NCI-H2081 treated with DMSO at 0.1 percent for 48 hours (cell line): ENCODE measurements at regions not wholly inside any gene's neighbourhood (a gene's known extent, or its start where the extent isn't known, plus 50 kb on each side); places are given as distances from the start of the nearest gene placed in this dataset.
"Not testable (repeated sequence)": the region's sequence is repeated elsewhere in the genome, so short reads cannot be mapped to it uniquely, and the experiment has no call there.

Experiments
- DNase-seq: peaks from one replicate; lab custom pipeline; 2025; lab: John Stamatoyannopoulos, UW

DNA sequence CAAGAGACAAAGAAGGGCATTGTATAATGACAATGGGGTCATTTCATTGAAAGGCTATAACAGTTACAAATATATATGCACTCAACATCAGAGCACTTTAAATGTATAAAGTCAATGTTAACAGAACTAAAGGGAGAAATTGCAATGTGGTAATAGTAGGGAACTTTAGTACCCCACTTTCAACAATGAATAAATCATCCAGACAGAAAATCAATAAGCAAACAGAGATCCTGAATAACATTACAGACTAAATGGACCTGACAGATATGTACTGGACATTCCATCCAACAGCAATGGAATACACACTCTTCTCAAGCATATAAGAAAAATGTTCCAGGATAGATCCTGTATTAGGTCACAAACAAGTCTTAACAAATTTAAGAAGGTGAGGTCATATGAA lies 90.5 kb upstream of the ALKAL2 start:
- DNase-seq: no peak

DNA sequence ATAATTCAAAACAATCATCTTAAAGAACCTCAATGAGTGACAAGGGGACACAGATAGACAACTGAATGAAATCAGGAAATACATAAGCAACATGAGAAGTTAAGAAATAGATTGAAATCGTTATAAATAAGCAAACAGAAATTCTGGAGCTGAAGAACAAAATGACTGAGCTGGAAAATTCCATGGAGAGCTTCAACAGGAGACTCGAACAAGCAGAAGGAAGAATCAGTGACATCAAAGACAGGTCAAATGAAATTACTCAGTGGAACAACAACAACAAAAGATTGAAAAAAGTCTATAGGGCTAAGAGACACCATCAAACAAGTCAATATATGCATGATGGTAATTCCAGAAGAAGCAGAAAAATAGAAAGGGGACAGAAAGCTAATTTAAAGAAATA lies 89.5 kb upstream of the ALKAL2 start:
- DNase-seq: no peak

- DNase-seq: no peak
These were observed 88.0 kb upstream of the ALKAL2 start for GRCh38 chr2:375956-376307.

DNA sequence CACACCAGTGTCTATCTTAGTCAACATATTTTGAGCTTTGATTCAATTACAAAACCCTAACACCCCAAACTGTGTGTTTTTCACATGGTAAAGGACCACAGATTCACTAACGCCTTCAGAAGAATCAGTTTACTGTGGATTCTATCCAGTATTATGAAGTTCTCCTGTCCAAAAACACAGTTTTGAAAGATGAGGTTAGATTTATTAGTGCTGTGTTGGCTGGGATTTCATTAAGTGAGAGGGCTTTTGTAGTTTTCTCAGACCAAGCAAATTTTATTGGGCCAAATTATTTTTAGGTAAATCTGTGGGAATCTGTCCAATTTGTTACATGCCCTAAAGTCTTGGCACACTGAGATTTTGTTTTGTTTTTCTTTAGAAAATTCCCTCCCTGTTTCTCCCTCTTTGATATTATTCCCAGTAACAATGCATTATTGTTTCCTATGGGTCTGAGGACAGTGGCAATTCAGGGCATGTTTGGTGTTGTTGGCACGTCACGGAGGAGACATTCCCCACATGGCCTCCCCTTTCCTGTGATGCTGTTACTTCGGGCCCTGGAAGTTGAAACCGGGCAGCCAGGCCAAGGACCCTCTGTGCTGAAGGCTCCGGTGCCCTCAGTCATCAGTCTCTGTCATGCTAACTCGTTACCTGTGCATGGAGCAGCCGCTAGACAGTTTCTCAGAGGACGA lies 87.5 kb upstream of the ALKAL2 start:
- no peak for DNase-seq

- no peak for DNase-seq
These were observed 80.5 kb upstream of the ALKAL2 start for GRCh38 chr2:368386-368785.

DNA sequence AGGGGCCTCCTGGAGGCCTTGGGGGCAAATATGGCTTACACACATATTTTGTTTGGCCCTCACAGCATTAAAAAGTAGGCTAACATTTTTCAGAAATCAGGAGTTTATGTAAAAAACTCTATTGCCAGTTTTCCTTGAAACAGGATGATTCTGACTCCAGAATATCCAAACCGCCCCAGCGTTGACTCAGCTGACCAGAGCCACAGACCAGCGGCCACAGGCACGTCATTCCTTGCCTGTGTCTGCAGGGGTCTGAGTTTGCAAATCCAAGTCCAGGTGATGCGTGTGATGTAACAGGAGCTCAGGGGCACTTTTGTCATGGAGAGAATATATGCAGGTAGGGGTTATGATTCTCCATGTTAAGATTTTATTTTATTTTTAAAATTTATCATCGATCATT lies 79.4 kb upstream of the ALKAL2 start:
- DNase-seq: no peak

DNA sequence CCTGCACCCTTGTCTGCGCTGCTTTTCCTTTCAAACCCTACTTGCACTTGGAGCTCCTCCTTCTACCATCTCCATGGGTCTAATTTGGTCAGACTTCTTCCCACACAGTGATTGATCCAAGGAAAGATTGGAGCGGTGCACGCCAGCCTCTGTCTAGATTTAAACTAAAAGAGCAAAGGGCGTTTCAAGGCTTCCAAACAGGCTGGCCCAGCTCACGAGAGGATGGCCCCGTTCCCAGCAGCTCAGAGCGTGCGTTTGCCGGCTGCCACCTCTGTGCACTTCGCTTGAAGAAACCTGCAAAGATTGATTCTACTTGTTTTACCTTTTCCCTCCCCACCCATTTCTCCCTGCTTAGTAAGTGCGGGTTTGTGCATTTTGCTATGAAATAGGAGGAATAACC lies 78.8 kb upstream of the ALKAL2 start:
- no peak for DNase-seq

DNA sequence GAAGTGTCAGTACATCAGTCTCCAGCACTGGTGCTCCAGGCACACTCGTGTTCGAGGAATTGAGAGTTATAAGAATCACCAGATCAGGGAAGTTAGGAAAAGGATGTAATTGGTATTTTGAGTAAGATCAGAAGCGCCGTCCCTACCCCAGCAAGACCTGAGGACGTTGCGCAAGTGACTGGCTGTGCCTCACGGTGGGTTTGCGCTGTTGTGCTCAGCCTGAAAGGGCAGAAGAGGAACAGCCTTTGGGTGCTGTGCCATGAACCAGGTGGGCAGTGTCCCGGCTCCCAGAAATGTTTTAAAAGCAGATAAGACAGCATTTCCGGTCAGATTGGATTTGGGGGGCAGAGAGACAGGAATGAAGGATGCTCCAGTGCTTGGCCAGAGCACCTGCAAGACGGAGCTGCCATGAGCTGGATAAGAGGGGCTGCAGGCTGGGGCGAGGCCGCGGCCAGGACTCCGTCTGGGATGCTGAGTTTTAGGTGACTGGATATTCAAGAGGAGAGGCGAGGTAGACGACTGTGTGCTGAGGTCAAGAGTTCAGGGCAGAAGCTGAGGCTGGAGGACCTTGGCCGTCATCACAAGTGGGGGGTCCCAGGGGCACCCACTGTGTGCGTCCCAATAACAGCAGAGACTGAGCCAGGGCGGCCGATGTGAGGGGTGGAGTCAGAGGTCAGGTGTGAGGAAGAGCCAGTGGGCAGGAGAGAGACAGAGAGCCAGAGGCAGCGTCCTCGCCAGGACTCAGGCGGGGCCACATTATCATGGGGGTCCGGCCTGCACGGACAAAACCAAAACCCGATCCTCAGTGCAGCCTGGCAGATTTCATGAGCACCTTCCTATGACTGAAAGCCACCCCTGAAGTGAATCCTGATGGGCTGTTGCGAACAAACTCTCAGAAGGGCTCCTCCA lies 77.7 kb upstream of the ALKAL2 start:
- no peak for DNase-seq

GRCh38 chr2:363824-364470 lies 76.1 kb upstream of the ALKAL2 start:
- DNase-seq: no peak

GRCh38 chr2:362924-363323 lies 75.0 kb upstream of the ALKAL2 start:
- DNase-seq: no peak

DNA sequence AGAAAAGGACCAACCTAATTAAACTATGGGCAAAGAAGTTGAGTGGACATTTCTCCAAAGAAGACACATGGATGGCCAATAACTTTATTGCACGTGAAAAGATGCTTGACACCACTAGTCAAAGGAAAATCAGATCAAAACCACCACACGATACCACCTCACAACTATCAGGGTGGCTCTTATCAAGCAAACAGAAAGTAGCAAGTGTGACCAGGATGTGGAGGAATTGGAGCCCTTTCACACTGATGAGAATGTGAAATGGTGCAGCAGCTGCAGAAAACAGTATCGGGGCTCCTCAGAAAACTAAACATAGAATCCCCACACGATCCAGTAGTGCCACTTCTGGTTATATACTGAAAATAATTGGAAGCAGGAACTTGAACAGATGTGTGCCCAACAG lies 72.2 kb upstream of the ALKAL2 start:
- DNase-seq: no peak

DNA sequence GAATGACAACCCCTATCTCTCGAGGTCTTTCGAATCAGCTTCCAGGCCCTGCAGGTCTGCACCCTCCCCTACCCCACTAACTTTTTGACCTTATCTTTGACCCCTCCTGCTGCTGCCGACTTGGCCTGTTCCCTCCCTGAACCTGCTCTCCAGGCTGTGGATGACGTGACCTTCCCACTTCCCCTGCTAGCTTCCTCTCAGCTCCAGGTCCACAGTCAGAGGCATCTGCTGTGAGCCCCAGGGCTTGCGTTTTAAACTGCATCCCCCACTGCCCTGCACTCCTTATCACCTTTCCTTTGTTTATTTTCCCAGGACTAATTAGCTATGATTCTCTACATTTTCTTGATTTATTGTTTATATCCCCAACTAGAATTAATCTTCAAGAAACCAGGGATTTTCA lies 71.2 kb upstream of the ALKAL2 start:
- no peak for DNase-seq

DNA sequence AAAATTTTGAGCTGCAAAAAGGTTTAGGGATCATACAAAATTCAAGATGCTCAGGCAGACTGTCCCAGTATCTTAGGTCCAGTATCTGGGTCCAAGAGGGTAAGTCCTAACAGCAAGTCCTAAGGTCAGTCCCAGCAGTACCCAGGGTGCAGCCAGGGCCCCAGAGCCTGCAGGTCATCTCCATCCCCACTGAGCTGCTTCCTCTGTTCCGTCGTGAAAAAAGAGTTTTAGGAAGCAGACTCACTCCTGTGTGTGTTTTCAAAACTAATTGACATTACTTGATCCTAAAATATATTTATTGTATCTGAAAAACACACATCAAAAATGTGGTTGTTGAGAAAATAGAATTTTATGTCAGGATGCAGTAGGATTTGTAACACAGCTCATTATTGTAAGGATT lies 69.9 kb upstream of the ALKAL2 start:
- no peak for DNase-seq

- DNase-seq: not testable (repeated sequence)
These were observed 68.4 kb upstream of the ALKAL2 start for GRCh38 chr2:356304-356703.

- no peak for DNase-seq
These were observed 67.9 kb upstream of the ALKAL2 start for GRCh38 chr2:355773-356172.

- no peak for DNase-seq
These were observed 64.8 kb upstream of the ALKAL2 start for GRCh38 chr2:352696-353095.

GRCh38 chr2:349390-349789 lies 61.5 kb upstream of the ALKAL2 start:
- no peak for DNase-seq

DNA sequence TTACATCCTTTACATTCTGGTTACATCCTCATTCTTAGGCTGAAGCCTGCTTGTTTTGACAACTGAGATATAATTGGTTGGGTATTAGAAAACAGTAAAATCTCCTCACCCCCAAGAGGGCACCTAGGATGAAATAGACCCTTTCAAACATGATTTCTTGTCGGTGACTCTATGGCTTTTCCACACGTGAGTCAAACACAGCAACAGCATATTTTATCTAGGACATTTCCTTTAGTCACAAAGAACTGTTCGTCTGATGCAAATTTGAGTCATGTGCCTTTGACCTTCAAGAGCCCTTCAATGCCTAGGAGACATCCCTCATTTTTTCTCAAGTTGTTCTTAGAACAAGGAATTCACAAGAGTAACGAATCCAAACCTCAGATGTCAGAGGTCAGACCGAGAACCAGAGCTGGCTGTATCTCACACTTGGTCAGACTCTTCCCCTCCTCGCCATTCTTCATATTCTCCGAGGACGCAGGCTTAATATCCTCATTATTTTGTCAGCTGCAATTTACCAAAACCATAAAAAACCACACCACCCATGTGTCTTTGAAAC lies 60.5 kb upstream of the ALKAL2 start:
- DNase-seq: no peak

- no peak for DNase-seq
These were observed 56.9 kb upstream of the ALKAL2 start for GRCh38 chr2:344811-345210.

- no peak for DNase-seq
These were observed 55.5 kb upstream of the ALKAL2 start for GRCh38 chr2:343355-343754.

DNA sequence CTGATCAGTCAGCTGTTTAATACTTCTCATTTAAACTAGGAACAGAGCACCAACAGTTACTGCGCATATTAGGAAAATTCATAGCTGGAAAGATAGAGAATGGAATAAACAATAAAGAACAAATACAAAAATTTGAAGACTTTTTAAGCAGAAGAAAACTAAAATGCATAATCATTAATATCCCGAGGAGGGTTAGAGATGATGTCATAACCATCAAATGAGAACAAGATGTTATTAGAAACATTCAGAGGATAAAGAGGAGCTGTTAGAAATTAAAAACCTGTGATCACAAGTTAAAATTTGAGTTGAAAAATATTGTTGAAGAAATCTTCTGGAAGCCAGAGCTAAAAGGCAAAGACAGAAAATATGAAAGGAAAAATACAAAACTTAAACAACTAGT lies 54.0 kb upstream of the ALKAL2 start:
- no peak for DNase-seq

- no peak for DNase-seq
These were observed 53.2 kb upstream of the ALKAL2 start for GRCh38 chr2:341017-341542.
